ENCODE measurements at regions not wholly inside any gene's neighbourhood (a gene's known extent, or its start where the extent isn't known, plus 50 kb on each side); places are given as distances from the start of the nearest gene placed in this dataset.
A peak's percentile ranks its signal among the peaks of the same experiment; 100 is the strongest.

DNA sequence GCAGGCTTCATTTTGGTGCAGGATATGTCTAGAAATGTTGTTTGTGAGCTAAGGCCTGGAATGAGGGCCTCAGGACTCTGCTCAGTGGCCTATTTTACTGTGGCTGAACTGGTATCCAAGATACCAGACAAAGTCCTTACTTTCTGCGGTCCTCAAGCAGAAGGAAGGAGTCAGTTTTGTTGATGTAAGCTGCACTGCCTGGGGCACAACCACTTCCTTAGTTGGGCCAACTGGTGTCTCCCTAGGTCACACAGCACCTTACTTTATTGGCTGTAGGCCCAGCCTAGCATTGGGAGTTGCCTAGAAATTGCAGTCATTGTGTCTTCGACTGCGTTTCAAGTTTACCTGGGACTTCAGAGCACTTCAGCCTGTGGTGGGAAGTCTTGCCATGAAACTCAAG, 1322.7 kb downstream of the AMY1C start:
- no peaks in the 10 kb centered on the region for H3K9me3 ChIP-seq
- H3K36me3 ChIP-seq, result no peaks in the 10 kb centered on the region
- no peaks in the 10 kb centered on the region for H3K4me1 ChIP-seq
- no peak overlapping the region for H3K4me3 ChIP-seq
- intact Hi-C loops (cut with DNase I), result no loop called here
- FAIRE-seq (no peak), DNase-seq (no peak), ATAC-seq (no peak)
- 75 to 91% methylated on average over 3 of the region's 3 CpGs for WGBS, 2 donors
- H3K27ac ChIP-seq, result no peak overlapping the region
- TF ChIP-seq CTCF (IDR thresholded peaks at IDR 0.05), result no peak
- no peaks in the 10 kb centered on the region for H3K27me3 ChIP-seq

- intact Hi-C loops (cut with DNase I), result no loop called here
- 47 to 67% methylated on average over 3 of the region's 3 CpGs for WGBS, 2 donors
Observed at GRCh38 chr1:105072850-105073249, 1323.2 kb downstream of the AMY1C start.

GRCh38 chr1:105073660-105074059, 1324.0 kb downstream of the AMY1C start:
- intact Hi-C loops (cut with DNase I), result no loop called here
- ATAC-seq (no peak), DNase-seq (no peak), FAIRE-seq (no peak)
- Histone ChIP-seq H3K27me3 (no peaks in the 10 kb centered on the region), H3K9me3 (no peaks in the 10 kb centered on the region), H3K27ac (no peak overlapping the region), H3K4me3 (no peak overlapping the region), H3K36me3 (no peaks in the 10 kb centered on the region), H3K4me1 (no peaks in the 10 kb centered on the region)
- no peak for TF ChIP-seq CTCF (IDR thresholded peaks at IDR 0.05)

More at GRCh38 chr1:105072850-105073249, 1323.2 kb downstream of the AMY1C start:
- no peaks in the 10 kb centered on the region for H3K9me3 ChIP-seq
- no peaks in the 10 kb centered on the region for H3K27me3 ChIP-seq
- no peaks in the 10 kb centered on the region for H3K36me3 ChIP-seq
- H3K4me1 ChIP-seq, result no peaks in the 10 kb centered on the region
- no peak for FAIRE-seq
- DNase-seq, result no peak
- TF ChIP-seq CTCF (IDR thresholded peaks at IDR 0.05), result no peak
- no peak overlapping the region for H3K27ac ChIP-seq
- no peak overlapping the region for H3K4me3 ChIP-seq
- ATAC-seq, result no peak

- Histone ChIP-seq H3K27me3 (no peaks in the 10 kb centered on the region), H3K4me1 (peaks cover 0 to 7% (median 0%) of the 10 kb centered on the region in 3 donors), H3K27ac (no peak overlapping the region), H3K9me3 (no peaks in the 10 kb centered on the region), H3K36me3 (no peaks in the 10 kb centered on the region), H3K4me3 (no peak overlapping the region)
- no peak for TF ChIP-seq CTCF (IDR thresholded peaks at IDR 0.05)
- DNase-seq (no peak), ATAC-seq (no peak), FAIRE-seq (no peak)
- 60 to 75% methylated on average over 4 of the region's 4 CpGs for WGBS, 2 donors
- intact Hi-C loops (cut with DNase I), result no loop called here
Observed at GRCh38 chr1:105083611-105084010, 1333.9 kb downstream of the AMY1C start.

- intact Hi-C loops (cut with DNase I), result no loop called here
Observed at GRCh38 chr1:105087506-105087905, 1337.8 kb downstream of the AMY1C start.

More at GRCh38 chr1:105087506-105087905, 1337.8 kb downstream of the AMY1C start:
- ATAC-seq, result peak in 1 of 4 donors; percentile 50
- WGBS, 2 donors, result 18 to 24% methylated on average over 7 of the region's 7 CpGs
- Histone ChIP-seq H3K27ac (no peak overlapping the region), H3K36me3 (no peaks in the 10 kb centered on the region), H3K4me3 (no peak overlapping the region), H3K4me1 (peaks cover 0 to 7% (median 0%) of the 10 kb centered on the region in 3 donors), H3K27me3 (no peaks in the 10 kb centered on the region), H3K9me3 (no peaks in the 10 kb centered on the region)
- no peak for DNase-seq
- TF ChIP-seq CTCF (IDR thresholded peaks at IDR 0.05), result no peak
- FAIRE-seq, result no peak

Measured in pancreas (tissue), 10 donors.